ENCODE measurements at regions not wholly inside any gene's neighbourhood (a gene's known extent, or its start where the extent isn't known, plus 50 kb on each side); places are given as distances from the start of the nearest gene placed in this dataset.

GRCh38 chr12:4171742-4172141 lies 101.8 kb upstream of the CCND2 start:
- POLR2A ChIA-PET = no interaction called here
- Histone ChIP-seq H3K9me2 (ENCODE audit: insufficient read depth) (no peaks in the 10 kb centered on the region), H3K79me2 (ENCODE audit: insufficient read depth, low read length) (no peaks in the 10 kb centered on the region), H3K4me3 (replicated peaks in 1 of 2; ENCODE audit: low read depth in 1 of 2, low read length in 2 of 2) (no peak overlapping the region), H3K27me3 (ENCODE audit: insufficient read depth, low read length) (peaks cover 31% of the 10 kb centered on the region; the same call in 1 of the 2 replicates), H3K27ac (ENCODE audit: low read depth, low read length) (no peak overlapping the region), H3K36me3 (ENCODE audit: control insufficient read depth in 1 of 2, insufficient read depth in 2 of 2, low read length in 2 of 2) (no peaks in the 10 kb centered on the region), H4K20me1 (ENCODE audit: insufficient read depth) (no peaks in the 10 kb centered on the region), H3K9ac (ENCODE audit: low read length) (no peak overlapping the region), H3K4me1 (ENCODE audit: control insufficient read depth in 1 of 2, insufficient read depth in 2 of 2, low read length in 2 of 2) (no peaks in the 10 kb centered on the region), H3K9me3 (ENCODE audit: control insufficient read depth in 1 of 2, insufficient read depth in 1 of 2, low read depth in 1 of 2, low read length in 2 of 2) (no peaks in the 10 kb centered on the region), H3K4me2 (ENCODE audit: low read length) (no peak overlapping the region), H2AFZ (ENCODE audit: low read depth, low read length, poor library complexity, severe bottlenecking) (no peak overlapping the region)
- RAD21 ChIA-PET (ENCODE audit: low non-redundant PET in 1 of 2, low total read pairs in 2 of 2, uncharacterized antibody in 2 of 2, unreplicated experiment in 2 of 2) = no interaction called here
- TF ChIP-seq EZH2 (IDR thresholded peaks at IDR 0.05) (no peak), SIN3A (IDR thresholded peaks at IDR 0.05; ENCODE audit: low read depth) (no peak), FOSL1 (IDR thresholded peaks at IDR 0.05; ENCODE audit: low read depth) (no peak), TCF7L2 (IDR thresholded peaks at IDR 0.05; ENCODE audit: borderline replicate concordance, extremely low read depth, insufficient read depth, insufficient read length) (no peak)
- CTCF ChIA-PET = no interaction called here
- DNase-seq (ENCODE audit: low read depth, low spot score) (no peak), ATAC-seq (no peak)
- intact Hi-C loops (cut with micrococcal nuclease) = no loop called here
- no TSS peak for BruUV-seq (replicated peaks)

GRCh38 chr12:4169959-4170358 lies 103.6 kb upstream of the CCND2 start:
- no peaks in the 10 kb centered on the region for H3K79me2 ChIP-seq (ENCODE audit: insufficient read depth, low read length)
- DNase-seq (ENCODE audit: low read depth, low spot score) (no peak), ATAC-seq (no peak)
- H3K4me1 ChIP-seq (ENCODE audit: control insufficient read depth in 1 of 2, insufficient read depth in 2 of 2, low read length in 2 of 2) = no peaks in the 10 kb centered on the region
- ChIA-PET RAD21 (ENCODE audit: low non-redundant PET in 1 of 2, low total read pairs in 2 of 2, uncharacterized antibody in 2 of 2, unreplicated experiment in 2 of 2) (no interaction called here), CTCF (no interaction called here), POLR2A (no interaction called here)
- TF ChIP-seq CBX3 (IDR thresholded peaks at IDR 0.05; ENCODE audit: low read depth) = no peak
- TF ChIP-seq RAD21 (IDR thresholded peaks at IDR 0.05; ENCODE audit: low read depth) = no peak
- TF ChIP-seq ELF1 (IDR thresholded peaks at IDR 0.05; ENCODE audit: borderline replicate concordance, low read depth) = no peak
- no peak for TF ChIP-seq FOSL1 (IDR thresholded peaks at IDR 0.05; ENCODE audit: low read depth)
- TF ChIP-seq SP1 (IDR thresholded peaks at IDR 0.05; ENCODE audit: low read depth) = no peak
- TF ChIP-seq JUND (IDR thresholded peaks at IDR 0.05) = no peak
- intact Hi-C loops (cut with micrococcal nuclease) = no loop called here
- no peak overlapping the region for H3K27ac ChIP-seq (ENCODE audit: low read depth, low read length)
- no peak overlapping the region for H3K4me3 ChIP-seq (replicated peaks in 1 of 2; ENCODE audit: low read depth in 1 of 2, low read length in 2 of 2)
- H3K27me3 ChIP-seq (ENCODE audit: insufficient read depth, low read length) = peaks cover 31% of the 10 kb centered on the region; the same call in 1 of the 2 replicates
- H3K4me2 ChIP-seq (ENCODE audit: low read length) = no peak overlapping the region
- no peaks in the 10 kb centered on the region for H4K20me1 ChIP-seq (ENCODE audit: insufficient read depth)
- H3K9me2 ChIP-seq (ENCODE audit: insufficient read depth) = no peaks in the 10 kb centered on the region
- H3K9me3 ChIP-seq (ENCODE audit: control insufficient read depth in 1 of 2, insufficient read depth in 1 of 2, low read depth in 1 of 2, low read length in 2 of 2) = no peaks in the 10 kb centered on the region
- no peaks in the 10 kb centered on the region for H3K36me3 ChIP-seq (ENCODE audit: control insufficient read depth in 1 of 2, insufficient read depth in 2 of 2, low read length in 2 of 2)
- no peak overlapping the region for H3K9ac ChIP-seq (ENCODE audit: low read length)
- BruUV-seq (replicated peaks) = no TSS peak
- no peak overlapping the region for H2AFZ ChIP-seq (ENCODE audit: low read depth, low read length, poor library complexity, severe bottlenecking)

Data from HCT116 (cell line).